GM20000 (cell line): ENCODE measurements at regions not wholly inside any gene's neighbourhood (a gene's known extent, or its start where the extent isn't known, plus 50 kb on each side); places are given as distances from the start of the nearest gene placed in this dataset.

Experiments
- DNase-seq: peaks from one replicate; pipeline ENCODE4 v3.0.0; 2012; ENCODE audit warnings: low spot score
- CTCF ChIP-seq: IDR thresholded peaks from 2 replicates; pipeline ENCODE4 v1.5.1; 2012; ENCODE audit warnings: mild to moderate bottlenecking, control low read depth; ENCODE audit errors: extremely low read depth, missing control alignments

- no peak for TF ChIP-seq CTCF
- no peak for DNase-seq
Measured at GRCh38 chr4:65921180-65921579, 250.9 kb upstream of the EPHA5 start.

GRCh38 chr4:65918872-65919271 lies 248.6 kb upstream of the EPHA5 start:
- TF ChIP-seq CTCF, result no peak
- DNase-seq, result no peak

- no peak for DNase-seq
Measured at GRCh38 chr4:65918212-65918611, 247.9 kb upstream of the EPHA5 start.

GRCh38 chr4:65917486-65917885 lies 247.2 kb upstream of the EPHA5 start:
- no peak for TF ChIP-seq CTCF
- DNase-seq, result no peak

More at GRCh38 chr4:65918212-65918611, 247.9 kb upstream of the EPHA5 start:
- TF ChIP-seq CTCF, result no peak

- no peak for DNase-seq
- TF ChIP-seq CTCF, result no peak
Measured at GRCh38 chr4:65911720-65912119, 241.4 kb upstream of the EPHA5 start.

GRCh38 chr4:65893957-65894755 lies 223.9 kb upstream of the EPHA5 start:
- DNase-seq, result no peak
- no peak for TF ChIP-seq CTCF

GRCh38 chr4:65893271-65893670 lies 223.0 kb upstream of the EPHA5 start:
- no peak for TF ChIP-seq CTCF
- no peak for DNase-seq
